GM21723 (cell line): ENCODE measurements at regions not wholly inside any gene's neighbourhood (a gene's known extent, or its start where the extent isn't known, plus 50 kb on each side); places are given as distances from the start of the nearest gene placed in this dataset.

Experiments
- ATAC-seq: cut with Tn5 transposase; IDR thresholded peaks from one replicate; pipeline ENCODE4 v1.9.1; 2021; ENCODE audit warnings: mild to moderate bottlenecking, moderate library complexity; ENCODE audit not compliant: unreplicated experiment

- no peak for ATAC-seq
These were observed 301.5 kb downstream of the CLIC5 start for GRCh38 chr6:45714006-45714730.
